Lung (tissue), 11 donors: ENCODE measurements at regions not wholly inside any gene's neighbourhood (a gene's known extent, or its start where the extent isn't known, plus 50 kb on each side); places are given as distances from the start of the nearest gene placed in this dataset.

Experiments
- ATAC-seq: fragments of 200-7000 bp; cut with Tn5 transposase; one replicate; pipeline ENCODE4 v1.9.1; 2020; ENCODE audit warnings: moderate number of reproducible peaks; ENCODE audit not compliant: insufficient read depth, low FRiP score
- DNase-seq, 3 donors: peaks; one replicate each; pipeline ENCODE4 v3.0.0-alpha.2; 2013 to 2017
- H3K27ac ChIP-seq, 2 donors: one replicate each; pipeline ENCODE4 v1.5.1; 2013; ENCODE audit warnings: mild to moderate bottlenecking in 2 of 2, moderate library complexity in 2 of 2, control low read depth in 1 of 2, inconsistent platforms in 1 of 2, low read depth in 1 of 2, low read length in 1 of 2
- H3K27me3 ChIP-seq, 3 donors: one replicate each; pipeline ENCODE4 v1.5.1; 2013; ENCODE audit warnings: low read length in 2 of 3; ENCODE audit not compliant: control insufficient read depth in 3 of 3, insufficient read depth in 3 of 3
- H3K36me3 ChIP-seq, 4 donors: one replicate each; pipeline ENCODE4 v1.5.1; 2013; ENCODE audit warnings: low read length in 4 of 4, mild to moderate bottlenecking in 1 of 4, moderate library complexity in 1 of 4; ENCODE audit not compliant: control insufficient read depth in 4 of 4, insufficient read depth in 4 of 4
- H3K4me1 ChIP-seq, 5 donors: one replicate each; pipeline ENCODE4 v1.5.1; 2013; ENCODE audit warnings: low read length in 5 of 5, mild to moderate bottlenecking in 2 of 5, moderate library complexity in 1 of 5; ENCODE audit not compliant: control insufficient read depth in 5 of 5, insufficient read depth in 5 of 5
- H3K4me3 ChIP-seq: one replicate; pipeline ENCODE4 v1.5.1; 2013; ENCODE audit warnings: mild to moderate bottlenecking, control low read depth, moderate library complexity
- H3K9ac ChIP-seq, 2 donors: one replicate each; pipeline ENCODE4 v1.5.1; 2013; ENCODE audit warnings: low read length in 2 of 2, control low read depth in 1 of 2; ENCODE audit not compliant: insufficient read depth in 1 of 2
- H3K9me3 ChIP-seq, 4 donors: one replicate each; pipeline ENCODE4 v1.5.1; 2013; ENCODE audit warnings: low read length in 3 of 4, mild to moderate bottlenecking in 1 of 4, moderate library complexity in 1 of 4; ENCODE audit not compliant: control insufficient read depth in 4 of 4, insufficient read depth in 3 of 4
- WGBS, 2 donors: extraction: QIAGEN DNeasy Blood & Tissue Kit; methylation state at CpG; one replicate each; pipeline ENCODE4 v1.1.7; 2013; 5-methylcytosine and 5-hydroxymethylcytosine counted together
- TF ChIP-seq, protein P1 (sequence below): IDR thresholded peaks from 2 replicates; pipeline ENCODE4 v1.5.1; 2012; ENCODE audit warnings: mild to moderate bottlenecking; ENCODE audit errors: control extremely low read depth, extremely low read depth
- donor health status: control.
- donor health status: control.
- donor health status: Bipolar disorder and iron deficiency.
- donor health status: healthy.
- donor health status: DM: yes; HTN: yes; CAD: no.

DNA sequence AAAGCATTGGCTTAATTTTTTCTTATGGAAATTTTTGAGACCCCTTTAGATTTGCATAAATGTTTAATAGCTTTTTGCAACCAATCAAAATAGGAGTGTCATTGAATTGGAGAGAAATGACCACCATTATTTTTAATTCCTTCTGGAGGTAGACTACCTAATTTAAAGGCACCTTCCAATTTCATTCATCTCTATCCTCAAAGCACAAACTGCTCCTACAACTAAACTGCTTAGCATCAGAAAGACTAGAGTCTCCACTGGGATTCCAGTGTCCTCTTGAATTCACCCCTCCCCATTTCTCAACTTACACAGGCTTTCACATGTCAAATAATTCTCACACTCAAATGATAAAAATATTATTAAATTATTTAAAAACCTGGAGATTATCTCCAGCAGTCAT lies 168.4 kb downstream of the RPS29 start:
- peaks cover 0 to 2% (median 0%) of the 10 kb centered on the region in 3 donors for H3K27me3 ChIP-seq
- no peak overlapping the region for H3K27ac ChIP-seq
- DNase-seq, result no peak
- ATAC-seq, result no peak
- H3K9ac ChIP-seq, result no peak overlapping the region
- no peaks in the 10 kb centered on the region for H3K36me3 ChIP-seq
- TF ChIP-seq, protein P1, sequence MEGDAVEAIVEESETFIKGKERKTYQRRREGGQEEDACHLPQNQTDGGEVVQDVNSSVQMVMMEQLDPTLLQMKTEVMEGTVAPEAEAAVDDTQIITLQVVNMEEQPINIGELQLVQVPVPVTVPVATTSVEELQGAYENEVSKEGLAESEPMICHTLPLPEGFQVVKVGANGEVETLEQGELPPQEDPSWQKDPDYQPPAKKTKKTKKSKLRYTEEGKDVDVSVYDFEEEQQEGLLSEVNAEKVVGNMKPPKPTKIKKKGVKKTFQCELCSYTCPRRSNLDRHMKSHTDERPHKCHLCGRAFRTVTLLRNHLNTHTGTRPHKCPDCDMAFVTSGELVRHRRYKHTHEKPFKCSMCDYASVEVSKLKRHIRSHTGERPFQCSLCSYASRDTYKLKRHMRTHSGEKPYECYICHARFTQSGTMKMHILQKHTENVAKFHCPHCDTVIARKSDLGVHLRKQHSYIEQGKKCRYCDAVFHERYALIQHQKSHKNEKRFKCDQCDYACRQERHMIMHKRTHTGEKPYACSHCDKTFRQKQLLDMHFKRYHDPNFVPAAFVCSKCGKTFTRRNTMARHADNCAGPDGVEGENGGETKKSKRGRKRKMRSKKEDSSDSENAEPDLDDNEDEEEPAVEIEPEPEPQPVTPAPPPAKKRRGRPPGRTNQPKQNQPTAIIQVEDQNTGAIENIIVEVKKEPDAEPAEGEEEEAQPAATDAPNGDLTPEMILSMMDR, result no peak
- no peaks in the 10 kb centered on the region for H3K9me3 ChIP-seq
- H3K4me1 ChIP-seq, result no peaks in the 10 kb centered on the region
- H3K4me3 ChIP-seq, result no peak overlapping the region

DNA sequence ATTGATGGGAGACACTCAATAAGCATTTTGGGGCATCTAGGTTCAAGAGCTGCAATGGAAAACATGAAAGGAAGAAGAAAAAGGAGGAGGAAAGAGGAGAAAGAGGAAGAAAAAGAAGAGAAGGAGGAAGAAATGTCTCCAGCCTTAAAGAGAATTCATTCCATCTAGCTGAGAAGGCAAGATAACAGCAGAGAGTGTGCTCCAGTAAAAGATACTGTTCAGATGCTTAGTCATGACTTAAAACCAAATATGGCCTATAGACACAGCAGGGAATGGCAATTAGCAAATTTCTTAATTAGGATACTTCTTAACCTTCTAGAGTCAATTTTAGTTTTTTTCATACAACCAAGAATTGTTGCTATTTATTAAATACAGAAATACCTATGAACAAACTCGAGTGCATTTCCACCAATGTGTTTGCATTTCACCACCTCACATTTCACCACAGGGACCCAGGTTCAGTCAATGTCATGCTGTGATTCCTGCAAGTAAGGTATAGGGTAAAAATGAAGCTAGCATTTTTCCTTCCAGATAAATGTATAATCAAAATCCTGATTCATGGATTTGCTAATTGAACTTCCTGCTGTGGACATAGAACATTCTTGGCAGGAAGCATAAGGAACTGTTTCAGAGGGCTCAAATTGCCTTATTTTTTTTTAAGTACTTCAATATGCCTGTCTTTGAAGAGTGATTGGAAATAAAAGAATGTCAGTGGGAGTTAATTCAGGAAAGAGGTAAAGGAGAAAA lies 177.8 kb downstream of the RPS29 start:
- ATAC-seq (no peak), DNase-seq (peak in 1 of 3 donors; percentile 3)
- H3K4me3 ChIP-seq, result no peak overlapping the region
- H3K36me3 ChIP-seq, result no peaks in the 10 kb centered on the region
- no peaks in the 10 kb centered on the region for H3K27me3 ChIP-seq
- TF ChIP-seq, protein P1, result no peak
- H3K9me3 ChIP-seq, result no peaks in the 10 kb centered on the region
- peaks cover 0 to 3% (median 0%) of the 10 kb centered on the region in 5 donors for H3K4me1 ChIP-seq
- WGBS, 2 donors, result 63 to 88% methylated on average over 1 of the region's 1 CpG
- no peak overlapping the region for H3K27ac ChIP-seq
- H3K9ac ChIP-seq, result no peak overlapping the region

DNA sequence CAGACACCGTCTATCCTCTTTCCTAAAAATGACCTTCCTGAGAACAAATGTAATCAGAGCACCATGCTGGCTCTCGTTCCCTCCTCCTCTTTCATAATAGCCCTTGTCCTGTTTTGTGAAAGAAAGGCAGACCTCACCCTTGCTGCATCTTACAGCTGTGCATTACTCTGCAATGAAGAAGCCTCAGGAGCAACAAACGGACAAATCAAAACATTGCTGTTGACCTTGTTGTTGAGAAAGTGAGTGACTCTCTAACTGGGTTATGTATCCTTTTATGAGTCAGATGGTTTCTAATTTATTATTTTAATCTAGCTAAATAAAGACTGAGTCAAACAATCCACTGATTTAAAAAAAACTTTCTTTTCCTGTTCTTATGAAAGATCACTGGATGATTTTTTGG lies 180.9 kb downstream of the RPS29 start:
- TF ChIP-seq, protein P1, result no peak
- Histone ChIP-seq H3K4me1 (peaks cover 0 to 4% (median 0%) of the 10 kb centered on the region in 5 donors), H3K27me3 (no peaks in the 10 kb centered on the region), H3K9ac (no peak overlapping the region), H3K36me3 (no peaks in the 10 kb centered on the region), H3K4me3 (no peak overlapping the region), H3K9me3 (no peaks in the 10 kb centered on the region), H3K27ac (no peak overlapping the region)
- no peak for DNase-seq
- ATAC-seq, result peak; percentile 22
- 50 to 68% methylated on average over 3 of the region's 3 CpGs for WGBS, 2 donors

DNA sequence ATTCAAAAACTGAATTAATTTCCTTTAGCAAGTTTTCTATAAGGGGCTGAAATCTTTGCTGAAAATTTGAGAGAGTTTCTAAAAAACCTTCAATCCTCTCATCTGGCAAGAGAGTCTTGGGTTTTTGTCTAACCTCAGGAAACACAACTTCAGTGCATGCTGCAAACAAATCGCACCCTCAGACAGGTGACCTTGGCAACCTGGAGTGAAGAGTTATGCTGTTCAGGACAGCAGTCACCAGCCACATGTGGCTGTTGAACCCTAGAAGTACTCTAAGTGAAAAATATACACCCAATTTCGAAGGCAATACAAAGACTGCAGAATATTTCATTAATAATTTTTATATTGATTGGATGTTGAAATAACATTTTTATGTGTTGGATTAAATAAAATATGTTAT lies 184.8 kb downstream of the RPS29 start:
- Histone ChIP-seq H3K27ac (no peak overlapping the region), H3K9ac (no peak overlapping the region), H3K4me1 (peaks cover 0 to 4% (median 0%) of the 10 kb centered on the region in 5 donors), H3K27me3 (no peaks in the 10 kb centered on the region), H3K36me3 (no peaks in the 10 kb centered on the region), H3K9me3 (no peaks in the 10 kb centered on the region), H3K4me3 (no peak overlapping the region)
- TF ChIP-seq, protein P1, result no peak
- no peak for DNase-seq
- 77 to 80% methylated on average over 2 of the region's 2 CpGs for WGBS, 2 donors
- no peak for ATAC-seq
